ENCODE measurements at regions not wholly inside any gene's neighbourhood (a gene's known extent, or its start where the extent isn't known, plus 50 kb on each side); places are given as distances from the start of the nearest gene placed in this dataset.
"Not testable (repeated sequence)": the region's sequence is repeated elsewhere in the genome, so short reads cannot be mapped to it uniquely, and the experiment has no call there.

GRCh38 chr5:34296759-34297158 lies 253.7 kb upstream of the C1QTNF3 start:
- not testable (repeated sequence) for TF ChIP-seq CTCF (IDR thresholded peaks at IDR 0.05); TEAD4 (CRISPR knock-in tag; IDR thresholded peaks at IDR 0.05); FOXJ3 (CRISPR knock-in tag; IDR thresholded peaks at IDR 0.05; ENCODE audit: borderline replicate concordance); TP53 (CRISPR knock-in tag; IDR thresholded peaks at IDR 0.05); AFF4 (CRISPR knock-in tag; IDR thresholded peaks at IDR 0.05; ENCODE audit: borderline replicate concordance)
